GM21529 (cell line): ENCODE measurements at regions not wholly inside any gene's neighbourhood (a gene's known extent, or its start where the extent isn't known, plus 50 kb on each side); places are given as distances from the start of the nearest gene placed in this dataset.
"Not testable (repeated sequence)": the region's sequence is repeated elsewhere in the genome, so short reads cannot be mapped to it uniquely, and the experiment has no call there.

Source experiments
- ATAC-seq: cut with Tn5 transposase; IDR thresholded peaks from one replicate; pipeline ENCODE4 v1.9.1; 2021; ENCODE audit not compliant: unreplicated experiment

- ATAC-seq = no peak
Observed at GRCh38 chr18:60888071-60888624, 445.1 kb upstream of the CDH20 start.

- no peak for ATAC-seq
Observed at GRCh38 chr18:60889442-60889841, 443.8 kb upstream of the CDH20 start.

GRCh38 chr18:60891936-60892335, 441.3 kb upstream of the CDH20 start:
- ATAC-seq = no peak

GRCh38 chr18:60892441-60892840, 440.8 kb upstream of the CDH20 start:
- no peak for ATAC-seq

DNA sequence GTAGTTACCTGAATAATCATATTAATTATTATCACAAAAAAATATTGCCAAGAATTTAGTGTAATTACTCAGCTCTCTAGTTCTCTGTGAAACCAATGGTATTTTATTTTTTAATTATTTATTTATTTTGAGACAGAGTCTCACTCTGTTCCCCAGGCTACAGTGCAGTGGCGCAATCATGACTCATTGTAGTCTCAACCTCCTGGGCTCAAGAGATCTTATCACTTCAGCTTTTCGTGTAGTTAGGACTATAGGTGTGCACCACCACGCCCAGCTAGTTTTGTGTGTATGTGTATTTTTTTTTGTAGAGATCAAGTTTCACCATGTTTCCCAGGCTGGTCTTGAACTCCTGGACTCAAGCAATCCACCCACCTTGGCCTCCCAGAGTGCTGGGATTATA, 440.4 kb upstream of the CDH20 start:
- no peak for ATAC-seq

GRCh38 chr18:60893355-60894097, 439.7 kb upstream of the CDH20 start:
- no peak for ATAC-seq

DNA sequence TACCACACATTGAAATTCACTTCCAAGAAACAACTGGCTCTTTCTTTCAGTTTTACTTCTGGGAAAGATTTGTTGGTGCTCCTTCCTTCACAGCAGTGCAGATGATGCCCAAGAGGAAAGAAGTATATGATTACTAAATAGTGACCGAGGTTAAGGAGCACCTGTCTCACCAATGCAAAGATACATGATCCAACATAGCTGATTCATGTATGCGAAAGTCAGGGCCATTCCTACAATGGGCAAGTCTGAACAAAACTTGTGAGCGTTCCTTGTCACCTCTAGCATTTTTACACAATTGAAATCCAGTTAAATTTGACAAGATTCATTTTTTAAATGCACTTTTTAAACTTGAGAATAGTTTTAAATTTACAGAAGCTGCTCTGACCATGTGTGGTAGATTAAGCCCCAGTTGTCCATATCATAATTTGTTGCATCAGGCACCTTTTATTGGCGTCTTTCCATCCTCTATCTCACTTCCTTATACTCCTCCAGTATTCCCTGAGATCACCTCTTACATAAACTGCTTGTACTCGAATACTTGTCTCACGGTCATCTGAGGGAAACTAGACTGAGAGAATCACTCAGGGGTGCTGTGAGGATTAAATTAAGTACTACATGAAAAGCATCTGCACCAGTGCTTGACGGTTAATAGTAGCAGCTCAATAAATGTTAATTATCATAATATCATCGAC, 438.8 kb upstream of the CDH20 start:
- no peak for ATAC-seq

DNA sequence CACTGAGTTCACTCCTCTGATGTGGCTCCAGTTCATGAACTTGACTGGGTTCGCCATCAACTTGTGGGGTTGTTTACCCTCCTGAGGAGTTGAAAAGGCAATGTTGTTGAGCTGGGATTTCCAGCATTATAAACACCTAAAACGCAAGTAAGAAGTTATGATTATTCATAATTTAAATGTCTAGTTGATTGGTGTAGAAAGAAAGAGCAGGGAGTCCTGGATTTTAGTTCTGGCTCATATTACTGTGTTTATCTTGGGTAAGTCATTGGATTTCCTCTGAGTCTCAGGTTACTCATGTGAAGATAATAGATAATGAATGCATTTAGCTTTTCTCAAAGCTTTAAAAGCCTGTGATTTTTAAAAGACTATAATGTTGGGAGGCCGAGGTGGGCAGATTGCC, 438.0 kb upstream of the CDH20 start:
- no peak for ATAC-seq

- ATAC-seq = no peak
Observed at GRCh38 chr18:60898111-60898510, 435.1 kb upstream of the CDH20 start.

- no peak for ATAC-seq
Observed at GRCh38 chr18:60905699-60906098, 427.5 kb upstream of the CDH20 start.

- no peak for ATAC-seq
Observed at GRCh38 chr18:60910534-60910933, 422.7 kb upstream of the CDH20 start.

DNA sequence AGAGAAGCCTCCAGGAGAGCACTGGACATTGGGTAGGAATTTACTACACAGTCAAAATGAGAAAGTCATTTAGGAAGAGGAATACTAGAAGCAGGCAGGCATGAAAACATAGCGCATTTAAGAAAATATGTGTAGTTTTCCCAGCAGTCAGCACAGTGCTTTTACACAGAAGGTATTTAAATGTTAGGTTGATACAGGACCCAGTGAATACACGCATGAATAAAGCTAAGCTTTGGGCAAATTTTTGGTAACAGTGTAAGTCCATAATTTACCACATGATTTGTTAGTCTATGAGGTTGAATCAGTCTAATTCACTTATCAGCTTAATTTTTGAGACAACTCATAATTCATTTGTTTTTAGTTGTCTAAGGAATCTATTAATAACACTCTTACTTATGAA, 421.7 kb upstream of the CDH20 start:
- ATAC-seq = no peak

DNA sequence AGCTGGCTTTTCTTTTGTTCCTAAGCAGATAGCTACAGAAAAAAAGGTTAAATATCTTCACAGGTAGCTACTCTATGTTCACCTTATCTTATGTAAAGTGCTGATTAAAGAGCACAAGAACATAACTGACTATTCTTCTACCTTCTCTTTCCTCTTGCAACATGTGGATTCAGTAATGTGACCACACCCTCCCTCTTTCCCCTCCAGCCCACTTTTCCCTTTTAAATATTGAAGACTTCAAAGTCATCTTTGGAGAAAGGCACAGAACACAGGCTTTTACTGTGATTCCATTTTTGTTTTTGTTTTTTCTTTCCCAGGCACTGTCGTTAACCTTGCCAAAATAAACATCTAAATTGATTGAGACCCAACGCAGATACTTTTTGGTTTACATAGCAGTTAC, 418.1 kb upstream of the CDH20 start:
- no peak for ATAC-seq

DNA sequence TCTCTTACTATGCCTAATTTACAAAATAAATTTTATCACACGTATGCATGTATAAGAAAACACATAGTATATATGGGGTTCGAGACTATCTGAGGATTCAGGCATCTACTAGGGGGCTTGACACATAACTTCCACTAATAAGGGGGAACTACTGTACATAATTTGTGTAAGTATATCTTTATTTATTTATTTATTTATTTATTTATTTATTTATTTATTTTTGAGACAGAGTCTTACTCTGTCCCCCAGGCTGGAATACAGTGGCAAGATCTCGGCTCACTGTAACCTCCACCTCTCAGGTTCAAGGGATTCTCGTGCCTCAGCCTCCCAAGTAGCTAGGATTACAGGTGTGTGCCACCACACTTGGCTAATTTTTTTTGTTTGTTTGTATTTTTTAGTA, 414.4 kb upstream of the CDH20 start:
- ATAC-seq = not testable (repeated sequence)

DNA sequence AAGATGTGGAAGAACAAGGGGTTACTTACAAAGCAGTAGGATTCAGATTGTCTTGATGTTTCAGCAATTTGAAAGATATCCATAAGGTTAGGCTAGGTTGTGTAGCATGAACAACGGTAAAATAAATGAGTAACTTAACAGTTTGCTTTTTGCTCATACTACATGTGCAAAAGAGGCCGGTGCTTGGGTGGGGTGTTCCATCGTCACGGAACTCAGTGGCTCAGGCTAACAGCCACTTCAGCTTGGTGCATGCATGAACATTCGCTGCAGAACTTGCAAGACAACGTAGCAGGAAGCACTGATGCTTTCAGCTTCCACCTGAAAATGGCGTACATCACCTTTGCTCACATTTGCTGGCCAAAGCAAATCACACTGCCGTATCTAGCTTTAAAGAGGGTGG, 407.3 kb upstream of the CDH20 start:
- ATAC-seq = no peak

GRCh38 chr18:60929966-60930365, 403.3 kb upstream of the CDH20 start:
- ATAC-seq = no peak

DNA sequence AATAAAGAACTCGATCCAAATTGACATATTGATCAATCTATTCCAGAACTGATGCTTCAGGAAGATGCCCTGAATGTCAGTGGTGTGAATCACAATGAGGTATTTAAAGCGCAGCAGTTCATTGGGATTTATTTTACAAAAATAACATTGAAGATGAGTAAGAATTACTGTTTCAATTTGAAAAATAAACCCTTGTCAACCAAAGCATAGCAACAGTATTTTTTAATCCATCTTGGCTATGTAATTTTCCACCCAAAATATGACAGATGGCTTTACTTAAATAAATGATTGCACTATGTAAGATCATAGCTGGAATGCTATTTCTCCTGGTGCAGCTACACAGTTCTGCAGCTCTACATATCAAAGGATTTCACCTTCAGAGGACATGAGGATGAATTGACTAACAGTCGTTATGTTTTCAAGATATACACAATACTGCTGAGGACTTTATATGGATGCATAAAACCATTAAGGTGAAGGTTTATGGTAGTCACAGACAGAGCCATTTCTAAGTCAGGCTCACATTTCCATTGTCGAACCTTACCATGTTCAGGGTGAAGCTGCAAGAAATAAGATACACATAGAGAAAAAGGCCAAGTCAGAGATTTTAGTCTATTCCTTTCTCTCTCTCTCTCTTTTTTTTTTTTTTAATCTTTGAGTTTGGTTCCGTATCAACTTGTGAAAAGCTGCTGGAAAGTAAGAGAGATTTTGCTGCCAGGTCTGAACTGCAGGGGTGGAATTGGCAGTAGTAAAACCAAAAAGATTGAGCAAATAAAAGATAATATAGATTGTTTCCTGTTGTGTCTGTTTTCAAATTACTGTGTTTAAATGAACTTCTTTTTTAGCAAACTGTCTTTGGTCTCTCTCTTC, 398.0 kb upstream of the CDH20 start:
- ATAC-seq = no peak

GRCh38 chr18:60936101-60936500, 397.1 kb upstream of the CDH20 start:
- ATAC-seq = no peak

- no peak for ATAC-seq
Observed at GRCh38 chr18:60943297-60943696, 389.9 kb upstream of the CDH20 start.

GRCh38 chr18:60950634-60951033, 382.6 kb upstream of the CDH20 start:
- ATAC-seq = no peak

GRCh38 chr18:60951091-60951490, 382.1 kb upstream of the CDH20 start:
- no peak for ATAC-seq
